Activated CD8-positive, alpha-beta memory T cell treated with anti-CD3 and anti-CD28 coated beads for 24 hours (primary cell): ENCODE measurements at regions not wholly inside any gene's neighbourhood (a gene's known extent, or its start where the extent isn't known, plus 50 kb on each side); places are given as distances from the start of the nearest gene placed in this dataset.
"Not testable (repeated sequence)": the region's sequence is repeated elsewhere in the genome, so short reads cannot be mapped to it uniquely, and the experiment has no call there.

Source experiments
- DNase-seq: peaks from one replicate; pipeline ENCODE4 v3.0.0-alpha.2; 2020

DNA sequence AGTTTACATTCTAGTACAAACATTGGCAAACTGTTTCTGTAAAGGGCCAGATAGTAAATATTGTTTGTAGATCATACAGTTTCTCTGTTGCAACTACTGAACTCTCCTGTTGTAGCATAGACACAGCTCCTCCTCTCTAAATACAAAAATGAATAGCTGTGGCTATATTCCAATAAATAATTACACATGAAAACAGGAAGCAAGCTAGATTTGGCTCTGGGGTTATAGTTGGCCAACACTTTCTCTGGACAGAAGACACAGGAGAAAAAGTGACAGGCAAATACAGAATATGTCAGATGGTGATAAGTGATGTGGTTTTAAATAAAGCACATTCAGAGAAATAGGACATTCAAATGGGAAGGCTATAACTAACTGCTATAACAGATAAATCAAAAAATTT is 957.0 kb downstream of the LTN1 start:
- not testable (repeated sequence) for DNase-seq

DNA sequence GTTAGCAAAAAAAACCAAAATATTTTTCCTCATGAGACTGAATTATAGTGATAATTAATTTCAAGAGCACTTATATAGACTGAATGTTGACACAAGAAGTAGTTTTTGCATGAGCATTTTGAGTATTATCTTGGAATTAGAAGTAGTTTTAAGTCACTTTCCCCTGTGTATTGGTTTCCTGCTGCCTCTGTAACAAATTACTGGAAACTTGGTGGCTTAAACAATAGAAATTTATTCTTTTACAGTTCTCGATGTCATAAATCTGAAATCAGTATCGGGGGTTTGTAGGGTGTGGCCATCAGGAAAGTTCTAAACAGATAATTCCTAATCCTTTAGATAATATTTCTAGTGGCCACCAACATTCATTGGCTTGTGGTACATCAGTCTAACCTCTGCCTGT is 957.8 kb downstream of the LTN1 start:
- DNase-seq: not testable (repeated sequence)

DNA sequence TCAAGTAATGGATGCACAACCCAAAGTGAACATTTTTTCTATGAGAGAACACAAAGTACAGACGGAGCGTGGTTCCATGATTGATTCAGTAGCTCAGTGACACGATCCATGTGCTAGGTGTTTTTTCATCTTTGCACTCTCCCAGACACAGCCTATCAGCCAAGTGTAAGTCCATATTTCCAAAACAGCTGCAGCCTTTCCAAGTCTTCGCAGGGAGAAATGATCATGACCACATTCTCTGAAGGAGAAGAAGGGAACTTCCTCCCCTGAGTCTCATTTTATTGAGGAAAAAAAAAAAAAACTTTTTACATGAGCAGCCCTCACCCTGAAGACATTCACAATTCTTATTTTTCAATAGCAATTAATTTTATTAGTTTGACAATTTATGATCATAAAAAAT is 958.3 kb downstream of the LTN1 start:
- DNase-seq: not testable (repeated sequence)

DNA sequence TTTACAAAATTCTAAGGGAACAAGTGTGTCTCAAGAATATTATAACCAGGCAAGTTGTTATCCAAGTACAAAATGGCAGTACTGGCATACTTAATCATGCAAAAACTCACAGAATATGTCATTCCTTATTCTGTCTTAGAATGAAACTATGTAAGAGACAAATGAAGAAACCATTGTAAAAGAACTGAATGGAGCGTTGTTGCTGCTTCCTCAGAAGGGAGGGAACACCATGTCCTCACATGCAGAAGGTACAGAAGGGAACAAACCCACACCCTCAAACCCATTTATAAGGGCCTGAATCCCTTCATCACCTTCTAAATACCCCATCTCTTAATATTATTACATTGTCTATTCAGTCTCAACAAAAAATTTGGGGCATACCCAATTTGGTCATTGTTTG is 960.0 kb downstream of the LTN1 start:
- DNase-seq: not testable (repeated sequence)

DNA sequence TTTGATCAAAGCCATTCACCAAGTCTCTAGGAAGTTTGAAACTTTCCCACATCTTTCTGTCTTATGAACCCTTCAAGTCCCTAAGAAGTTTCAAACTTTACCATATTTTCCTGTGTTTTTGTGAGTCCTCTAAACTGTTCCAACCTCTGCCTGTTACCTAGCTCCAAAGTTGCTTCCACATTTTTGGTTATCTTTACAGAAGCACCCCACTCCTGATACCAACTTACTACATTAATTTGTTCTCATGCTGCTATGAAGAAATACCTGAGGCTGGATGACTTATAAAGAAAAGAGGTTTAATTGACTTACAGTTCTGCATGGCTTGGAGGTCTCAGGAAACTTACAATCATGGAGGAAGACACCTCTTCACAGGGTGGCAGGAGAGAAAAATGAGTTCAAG is 961.6 kb downstream of the LTN1 start:
- not testable (repeated sequence) for DNase-seq

DNA sequence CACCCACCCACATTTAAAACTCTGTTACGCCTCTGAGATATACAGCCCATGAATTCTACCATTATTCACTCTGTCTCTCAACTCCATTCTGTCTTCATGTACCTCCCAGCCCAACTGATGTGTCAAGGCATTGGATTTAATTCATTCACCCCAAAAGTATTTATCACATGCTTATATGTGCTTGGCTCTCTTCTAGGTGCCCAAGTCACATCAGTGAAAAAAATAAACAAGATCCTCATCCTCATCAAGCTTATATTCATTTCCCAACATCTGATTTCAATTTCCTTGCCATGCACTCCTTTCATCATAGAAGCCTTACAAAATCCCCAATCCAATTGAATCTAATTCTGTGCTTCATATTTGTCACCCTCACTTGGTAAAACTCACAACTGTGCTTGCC is 967.6 kb downstream of the LTN1 start:
- no peak for DNase-seq

DNA sequence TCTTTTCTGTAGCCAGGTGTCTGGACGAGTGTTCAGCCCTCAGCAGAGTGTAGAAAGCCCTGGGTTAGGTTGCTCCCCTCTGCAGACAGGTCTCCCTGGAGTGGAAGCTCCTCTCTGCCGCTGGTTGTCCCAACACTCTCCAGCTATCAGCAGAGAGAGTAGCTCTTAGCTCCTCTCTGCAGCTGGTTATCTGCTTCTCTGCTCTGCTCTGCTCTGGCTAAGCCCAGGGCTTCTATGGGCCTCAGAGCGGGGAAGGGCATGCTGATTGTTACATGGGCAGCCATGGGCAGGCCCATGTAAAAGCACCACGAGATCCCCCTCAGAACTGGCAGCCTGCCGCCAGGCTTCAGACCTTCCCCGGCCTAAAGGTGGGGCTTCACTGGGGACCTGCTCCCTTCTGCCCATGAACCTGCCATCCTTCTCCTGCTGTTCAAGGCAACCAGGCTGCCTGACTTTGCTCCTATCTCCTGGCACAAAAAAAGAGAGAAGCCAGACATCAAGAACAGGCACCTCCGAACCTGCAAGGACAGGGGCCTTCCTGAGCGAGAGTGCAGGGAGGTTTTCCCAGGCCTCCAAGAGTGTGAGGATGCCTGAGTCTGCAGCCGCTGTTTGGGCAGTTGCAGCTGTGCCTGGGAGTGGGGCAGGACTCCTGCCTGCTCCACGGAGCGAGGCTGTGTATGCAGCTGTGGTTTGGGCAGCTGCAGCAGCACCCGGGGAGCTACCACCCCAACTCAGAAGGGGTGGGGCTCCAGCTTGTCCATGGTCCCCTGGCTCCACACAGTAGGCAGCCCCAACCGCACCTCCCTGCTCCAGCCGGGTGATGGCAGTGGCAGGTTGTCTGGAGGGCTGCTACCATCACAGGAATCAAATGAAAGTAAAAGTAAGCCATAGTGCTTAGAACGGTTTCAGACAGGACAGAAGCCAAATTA is 973.7 kb downstream of the LTN1 start:
- no peak for DNase-seq

DNA sequence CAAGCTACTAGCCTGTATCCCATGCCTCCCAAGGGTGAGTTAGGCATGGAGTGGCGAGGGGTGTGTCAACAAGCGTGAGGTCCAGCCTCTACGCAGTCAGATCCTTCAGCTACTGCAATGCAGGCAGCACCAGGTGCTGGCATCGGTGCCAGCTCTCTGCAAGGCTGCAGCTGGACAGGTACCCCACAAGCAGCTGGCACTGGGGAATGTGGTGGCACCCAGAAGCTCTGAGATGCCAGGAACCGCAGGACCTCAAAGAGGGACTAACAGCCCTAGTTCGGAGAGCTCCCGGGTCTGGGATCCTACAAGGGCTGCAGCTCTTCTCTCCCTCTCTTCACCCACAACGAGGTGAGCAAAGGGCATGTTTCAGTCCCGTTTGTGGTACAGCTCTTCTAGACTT is 974.5 kb downstream of the LTN1 start:
- DNase-seq: no peak

DNA sequence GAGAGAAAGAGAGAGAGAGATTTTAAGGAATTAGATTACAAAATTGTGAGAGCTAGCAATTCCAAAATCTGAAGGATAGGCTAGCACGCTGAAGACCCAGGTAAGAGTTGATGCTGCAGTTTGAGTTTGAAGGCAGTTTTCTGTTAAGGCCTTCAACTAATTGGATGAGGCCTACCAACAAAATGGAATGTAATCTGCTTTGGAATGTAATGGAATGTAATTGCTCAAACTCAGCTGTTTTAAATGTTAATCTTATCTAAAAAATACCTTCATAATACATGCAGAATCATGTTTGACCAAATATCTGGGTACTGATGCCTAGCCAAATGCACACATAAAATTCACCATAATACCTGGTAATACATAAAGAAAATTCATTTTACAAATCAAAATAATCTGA is 976.1 kb downstream of the LTN1 start:
- DNase-seq: no peak

DNA sequence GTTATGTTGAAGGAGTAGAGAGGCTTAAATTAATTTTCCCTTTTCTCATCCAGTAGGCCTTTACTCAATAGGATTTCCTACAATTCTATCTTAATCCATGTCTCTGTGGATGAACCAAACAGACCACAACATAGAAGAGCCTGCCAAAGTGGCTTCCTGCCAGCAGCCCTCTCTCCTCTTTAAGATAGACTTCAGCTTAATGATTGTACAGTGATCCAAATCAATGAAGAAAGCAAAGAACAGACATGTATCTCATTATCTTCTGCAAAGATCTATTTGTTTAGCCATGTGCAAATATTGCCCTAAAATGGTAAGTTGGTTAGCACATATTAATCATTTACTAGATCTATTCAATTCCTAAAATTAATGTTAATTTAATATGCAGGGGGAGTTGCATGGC is 979.6 kb downstream of the LTN1 start:
- not testable (repeated sequence) for DNase-seq

DNA sequence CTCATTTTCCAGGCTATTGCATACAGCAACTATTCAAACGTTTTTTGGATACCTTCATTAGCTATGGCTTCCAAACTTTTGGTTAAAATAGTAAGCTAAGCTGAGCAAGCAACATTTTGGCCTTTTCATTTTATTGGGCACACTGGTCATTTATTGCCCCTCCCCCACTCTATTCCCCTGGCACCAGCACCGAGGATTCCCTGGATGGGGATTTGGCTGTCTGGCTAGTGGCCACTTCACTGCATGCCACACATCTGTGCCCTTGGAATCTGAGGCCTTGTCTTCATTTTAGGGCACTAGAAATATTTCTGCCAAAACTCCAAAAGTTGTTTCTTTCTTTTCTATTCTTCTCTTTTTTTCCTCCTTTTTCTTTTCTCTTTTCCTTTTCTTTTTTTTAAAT is 980.7 kb downstream of the LTN1 start:
- DNase-seq: not testable (repeated sequence)

DNA sequence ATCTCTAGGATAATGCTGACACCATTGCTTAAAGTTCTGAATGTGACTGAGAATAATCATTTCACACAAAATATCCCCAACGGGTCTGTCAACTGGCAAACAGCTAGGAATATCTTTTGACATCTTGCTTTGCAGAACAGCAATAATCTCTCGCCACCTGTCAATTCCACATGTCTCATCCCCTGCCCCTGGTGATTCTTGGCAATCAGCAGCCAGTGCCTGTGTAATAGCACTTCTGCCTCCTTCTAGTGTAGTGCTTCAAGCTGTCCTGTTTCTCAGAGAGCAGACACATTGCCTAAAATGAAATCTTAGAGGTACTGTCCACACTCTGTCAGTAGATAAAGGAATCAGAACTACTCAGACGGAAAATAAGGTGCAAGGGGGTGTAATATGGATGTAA is 984.4 kb downstream of the LTN1 start:
- not testable (repeated sequence) for DNase-seq

DNA sequence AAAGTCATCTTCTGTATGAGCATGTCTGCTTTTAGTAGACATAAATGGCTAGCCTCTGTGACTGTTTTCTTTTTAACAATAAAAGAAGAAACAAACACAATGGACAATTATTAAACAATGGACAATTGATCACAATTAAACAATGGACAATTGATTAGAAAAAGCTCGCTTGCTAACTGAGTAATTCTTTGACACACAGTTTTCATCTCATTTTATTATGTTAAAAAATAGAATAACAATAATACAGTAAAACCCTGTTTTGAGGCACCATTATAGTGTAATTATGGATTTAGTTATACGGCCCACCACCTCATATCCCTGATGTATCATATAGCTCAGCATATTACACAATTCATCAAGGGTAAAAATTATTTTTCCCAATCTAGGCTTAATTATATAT is 989.0 kb downstream of the LTN1 start:
- not testable (repeated sequence) for DNase-seq

DNA sequence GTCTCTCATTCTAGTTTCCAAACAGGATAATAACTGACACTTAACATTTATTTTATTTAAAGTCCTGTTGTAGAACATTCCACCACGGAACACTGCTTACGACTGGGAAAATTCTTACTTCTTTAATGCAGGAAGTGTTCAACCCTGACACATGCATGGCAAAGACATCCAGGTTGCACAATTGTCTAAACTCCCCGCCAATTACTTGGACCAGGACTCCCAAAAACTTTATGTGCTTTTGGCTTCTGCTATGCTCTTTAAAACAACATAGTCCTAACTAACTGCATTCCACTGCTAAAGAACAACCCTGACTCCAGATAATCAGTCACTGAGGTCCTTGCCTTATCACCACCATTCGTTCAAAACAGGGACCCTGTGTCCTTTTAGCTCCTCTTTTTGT is 995.8 kb downstream of the LTN1 start:
- DNase-seq: not testable (repeated sequence)

DNA sequence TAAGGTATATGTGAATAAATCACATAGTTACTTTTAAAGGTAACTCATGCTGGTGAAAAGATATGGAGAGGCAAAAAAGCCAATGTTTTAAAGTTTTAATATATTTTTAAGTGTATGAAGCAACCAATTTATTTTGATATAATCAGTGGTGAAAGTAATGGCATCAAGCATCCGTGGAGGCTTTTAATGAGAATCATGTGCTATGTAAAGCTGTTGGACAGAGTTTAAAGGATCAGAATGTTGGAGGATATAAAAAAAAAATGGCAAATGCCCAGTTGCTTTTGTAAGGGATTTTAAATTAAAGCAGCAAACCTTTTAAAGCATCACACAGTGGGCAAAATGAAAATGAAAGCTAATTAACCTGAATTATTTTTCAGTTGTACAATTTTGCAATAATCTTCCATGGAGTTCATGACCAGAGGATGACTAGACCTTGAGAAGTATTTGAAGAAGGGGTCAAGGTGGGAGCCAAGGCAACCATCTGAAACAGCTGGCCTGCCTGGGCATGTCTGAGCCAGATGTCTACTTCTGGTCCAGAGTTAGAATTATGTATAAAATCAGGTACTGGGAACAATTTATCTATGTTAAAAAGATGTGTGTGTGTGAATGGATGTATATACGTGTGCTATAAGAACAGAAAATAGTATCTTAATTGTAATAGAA is 1007.9 kb downstream of the LTN1 start:
- DNase-seq: not testable (repeated sequence)

DNA sequence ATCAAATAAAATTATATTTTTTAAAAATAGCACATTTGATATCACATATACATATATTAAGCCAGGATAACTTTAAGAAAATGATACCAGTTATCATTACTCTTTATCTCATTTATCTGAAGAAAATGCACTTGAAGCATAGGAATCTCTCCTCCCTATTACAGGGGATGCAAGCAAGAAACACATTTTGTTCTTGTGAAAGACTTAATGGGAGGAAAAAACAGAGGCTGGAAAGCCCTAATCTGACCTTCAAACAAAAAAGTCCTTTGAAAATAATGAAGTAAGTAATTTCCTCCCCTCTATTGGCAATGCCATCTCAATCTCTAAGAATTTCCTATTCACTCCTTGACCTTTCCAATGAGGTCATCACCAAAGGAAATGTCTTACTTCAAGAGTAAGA is 1012.6 kb upstream of the ADAMTS5 start:
- DNase-seq: not testable (repeated sequence)

DNA sequence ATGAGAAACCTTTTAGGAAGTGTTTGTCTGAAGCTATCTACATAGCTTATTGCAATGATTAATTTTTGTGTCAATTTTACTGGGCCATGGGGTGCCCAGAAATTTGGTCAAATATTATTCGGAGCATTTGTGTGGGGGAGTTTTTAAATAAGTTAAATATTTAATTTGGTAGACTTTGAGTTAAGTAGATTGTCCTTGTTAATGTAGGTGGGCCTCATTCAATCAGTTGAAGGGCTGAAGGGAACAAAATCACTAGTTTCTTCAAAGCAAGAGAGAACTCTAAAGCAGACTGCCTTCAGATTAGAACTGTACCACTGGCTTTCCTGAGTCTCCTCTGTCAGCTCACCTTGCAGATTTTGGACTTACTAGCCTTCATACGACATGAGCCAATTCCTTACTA is 1008.6 kb upstream of the ADAMTS5 start:
- DNase-seq: no peak

DNA sequence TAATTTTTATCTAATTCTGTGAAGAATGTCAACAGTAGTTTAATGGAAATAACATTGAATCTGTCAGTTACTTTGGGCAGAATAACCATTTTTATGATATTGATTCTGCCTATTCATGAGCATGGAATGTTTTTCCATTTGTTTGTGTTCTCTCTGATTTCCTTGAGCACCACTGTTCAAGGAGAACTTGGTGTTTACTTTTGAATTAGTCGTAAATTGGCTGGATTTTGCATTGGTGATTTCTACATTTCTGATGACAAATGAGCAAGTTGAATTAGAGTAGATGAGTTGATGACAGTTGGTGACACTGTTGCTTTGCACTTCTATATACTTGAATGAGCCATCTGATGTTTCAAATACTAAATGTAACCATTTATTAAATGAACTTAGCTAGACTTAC is 1007.3 kb upstream of the ADAMTS5 start:
- DNase-seq: not testable (repeated sequence)

DNA sequence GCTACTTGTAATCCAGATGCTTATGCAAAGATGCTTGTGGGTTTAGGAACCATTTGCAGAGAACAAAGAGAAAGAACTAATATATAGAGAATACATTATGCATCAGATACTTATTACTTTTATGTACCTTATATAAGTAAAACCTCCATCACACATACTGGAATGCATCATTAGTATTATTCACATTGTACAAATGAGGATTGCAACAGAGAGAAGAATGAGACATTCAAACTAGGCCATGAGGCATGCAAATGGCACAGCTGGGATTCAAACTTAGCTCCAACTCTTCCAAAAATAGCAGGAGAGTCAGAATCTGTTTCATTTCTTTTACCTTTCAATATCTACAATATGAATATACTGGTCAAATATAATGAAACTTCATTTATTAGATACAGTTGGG is 1001.4 kb upstream of the ADAMTS5 start:
- not testable (repeated sequence) for DNase-seq

DNA sequence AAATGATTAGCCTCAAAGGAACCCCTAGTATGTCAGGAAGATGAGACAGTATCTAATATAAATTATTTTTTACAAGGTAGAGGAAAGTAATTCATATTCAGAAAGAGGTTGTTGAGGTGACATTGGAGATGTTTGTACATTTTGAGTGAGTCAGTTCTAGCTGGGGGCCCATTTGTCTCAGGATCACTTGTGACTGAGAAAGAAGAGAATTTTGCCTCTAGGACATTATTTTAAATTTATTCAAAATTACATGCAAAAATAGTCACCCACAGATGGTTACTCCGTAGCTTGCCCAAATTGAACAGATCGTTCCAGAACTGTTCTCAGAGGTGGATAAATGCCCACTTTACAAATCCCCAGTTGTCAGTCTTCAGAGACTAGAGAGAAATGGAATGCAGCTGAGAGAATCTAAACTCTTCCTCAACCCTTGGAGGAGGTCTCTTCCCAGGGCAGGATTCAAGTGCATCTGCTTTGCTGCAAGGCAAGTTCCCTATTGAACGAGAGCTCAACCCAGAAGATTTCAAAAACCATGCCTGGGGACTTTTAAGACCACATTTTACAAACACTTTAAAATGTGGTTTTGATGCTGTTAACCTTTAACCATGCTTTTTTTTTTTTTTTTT is 987.8 kb upstream of the ADAMTS5 start:
- DNase-seq: no peak

DNA sequence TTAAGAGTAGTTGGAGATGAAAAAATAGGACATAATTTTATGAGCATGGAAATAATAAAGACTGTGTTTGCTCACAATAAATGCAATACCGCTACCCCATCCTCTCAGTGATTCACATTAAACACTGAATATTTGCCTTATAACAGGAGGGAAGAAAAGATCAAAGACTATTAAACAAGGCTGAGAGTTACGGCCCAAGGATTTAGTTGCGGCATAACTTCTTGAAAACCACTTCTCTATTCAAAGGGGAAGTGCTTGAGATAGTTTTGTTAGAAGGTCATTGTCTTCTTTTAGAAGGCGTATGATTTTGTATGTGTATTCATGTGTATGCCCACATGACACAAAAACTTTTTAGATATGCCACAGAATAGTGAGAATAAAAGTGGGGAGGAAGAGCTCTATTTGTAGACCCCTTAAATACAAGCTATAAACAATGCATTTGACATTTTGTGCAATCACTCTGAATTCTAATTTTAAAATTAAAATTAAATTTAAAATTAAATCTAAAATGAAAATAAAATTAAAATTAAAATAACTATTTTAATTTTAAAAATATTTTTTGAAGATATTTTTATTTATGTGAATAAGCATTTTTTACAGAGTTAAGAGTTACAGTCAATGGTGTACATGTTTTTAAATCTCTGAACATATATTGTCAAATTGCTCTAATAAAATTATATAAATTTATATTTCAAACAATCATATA is 986.6 kb upstream of the ADAMTS5 start:
- DNase-seq: no peak

DNA sequence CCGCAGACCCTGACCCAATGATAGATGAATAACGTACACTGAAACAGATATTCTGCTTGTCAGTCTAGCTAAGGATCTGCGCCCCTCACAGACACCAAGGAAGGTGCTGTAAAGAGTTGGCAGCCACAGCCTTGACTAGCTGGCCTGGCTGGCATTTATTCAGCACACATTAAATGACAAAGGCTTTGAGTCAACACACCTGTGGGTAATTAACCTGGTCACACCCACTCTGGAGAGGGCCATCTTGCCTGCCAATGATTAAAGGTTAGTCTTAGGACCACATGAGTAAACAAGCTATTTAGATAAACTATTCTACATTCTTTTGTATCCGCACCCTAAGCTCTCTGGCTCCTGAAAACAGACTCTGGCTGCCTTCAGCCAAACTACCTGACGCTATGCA is 982.2 kb upstream of the ADAMTS5 start:
- DNase-seq: not testable (repeated sequence)

DNA sequence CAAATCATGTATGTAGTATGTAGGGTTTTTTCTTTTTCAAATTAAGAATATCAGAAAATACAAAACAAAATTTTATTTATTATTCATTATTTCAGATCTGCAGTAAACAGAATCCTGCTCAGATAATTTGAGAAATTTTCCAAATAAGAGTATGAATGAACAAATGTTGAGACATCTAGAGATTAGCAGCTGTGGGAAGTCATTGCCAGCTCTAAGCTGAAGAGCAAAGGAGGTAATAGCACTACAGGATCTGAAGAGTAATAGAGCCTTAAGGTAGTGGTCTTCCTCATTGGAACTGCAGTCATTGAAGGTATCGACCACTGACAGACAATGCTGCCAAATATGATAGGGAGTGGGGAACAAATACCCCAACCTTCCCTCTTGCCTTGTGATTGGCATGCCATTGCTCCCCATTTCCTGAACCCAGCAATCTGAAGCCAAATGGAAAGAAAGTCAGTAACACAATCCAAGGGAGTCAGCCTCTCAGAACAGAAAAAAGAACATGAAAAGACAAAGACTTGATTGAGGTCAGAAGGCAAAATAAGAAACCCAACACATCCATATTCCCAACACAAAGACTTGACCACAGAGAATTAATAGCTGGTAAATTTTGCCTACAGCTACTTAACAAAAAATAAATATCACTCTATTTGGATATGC is 963.4 kb upstream of the ADAMTS5 start:
- not testable (repeated sequence) for DNase-seq
